SK-N-DZ (cell line): ENCODE measurements at regions not wholly inside any gene's neighbourhood (a gene's known extent, or its start where the extent isn't known, plus 50 kb on each side); places are given as distances from the start of the nearest gene placed in this dataset.
"Not testable (repeated sequence)": the region's sequence is repeated elsewhere in the genome, so short reads cannot be mapped to it uniquely, and the experiment has no call there.

Experiments
- DNase-seq: peaks from one replicate; pipeline ENCODE4 v3.0.0-alpha.2; 2015; ENCODE audit warnings: low spot score

GRCh38 chr6:56746767-56747504 is 104.2 kb upstream of the DST start:
- no peak for DNase-seq

- DNase-seq = no peak
Observed at GRCh38 chr6:56745971-56746370, 103.3 kb upstream of the DST start.

GRCh38 chr6:56745081-56745480 is 102.4 kb upstream of the DST start:
- DNase-seq = no peak

- no peak for DNase-seq
Observed at GRCh38 chr6:56744528-56744927, 101.8 kb upstream of the DST start.

GRCh38 chr6:56742122-56742791 is 99.6 kb upstream of the DST start:
- no peak for DNase-seq

GRCh38 chr6:56741472-56741871 is 98.8 kb upstream of the DST start:
- DNase-seq = no peak

- no peak for DNase-seq
Observed at GRCh38 chr6:56739836-56740815, 97.4 kb upstream of the DST start.

- no peak for DNase-seq
Observed at GRCh38 chr6:56736804-56737203, 94.1 kb upstream of the DST start.

GRCh38 chr6:56734335-56734734 is 91.6 kb upstream of the DST start:
- no peak for DNase-seq

GRCh38 chr6:56733211-56733697 is 90.6 kb upstream of the DST start:
- no peak for DNase-seq

GRCh38 chr6:56732517-56732916 is 89.8 kb upstream of the DST start:
- DNase-seq = no peak

GRCh38 chr6:56730663-56731529 is 88.2 kb upstream of the DST start:
- no peak for DNase-seq

- DNase-seq = no peak
Observed at GRCh38 chr6:56729719-56730118, 87.0 kb upstream of the DST start.

GRCh38 chr6:56729166-56729565 is 86.5 kb upstream of the DST start:
- DNase-seq = not testable (repeated sequence)

- DNase-seq = no peak
Observed at GRCh38 chr6:56727097-56727850, 84.6 kb upstream of the DST start.

- no peak for DNase-seq
Observed at GRCh38 chr6:56725254-56725653, 82.6 kb upstream of the DST start.

GRCh38 chr6:56724455-56724854 is 81.8 kb upstream of the DST start:
- DNase-seq = no peak

- no peak for DNase-seq
Observed at GRCh38 chr6:56720882-56721281, 78.2 kb upstream of the DST start.

- DNase-seq = not testable (repeated sequence)
Observed at GRCh38 chr6:56720202-56720601, 77.5 kb upstream of the DST start.
